ENCODE measurements at regions not wholly inside any gene's neighbourhood (a gene's known extent, or its start where the extent isn't known, plus 50 kb on each side); places are given as distances from the start of the nearest gene placed in this dataset.

DNA sequence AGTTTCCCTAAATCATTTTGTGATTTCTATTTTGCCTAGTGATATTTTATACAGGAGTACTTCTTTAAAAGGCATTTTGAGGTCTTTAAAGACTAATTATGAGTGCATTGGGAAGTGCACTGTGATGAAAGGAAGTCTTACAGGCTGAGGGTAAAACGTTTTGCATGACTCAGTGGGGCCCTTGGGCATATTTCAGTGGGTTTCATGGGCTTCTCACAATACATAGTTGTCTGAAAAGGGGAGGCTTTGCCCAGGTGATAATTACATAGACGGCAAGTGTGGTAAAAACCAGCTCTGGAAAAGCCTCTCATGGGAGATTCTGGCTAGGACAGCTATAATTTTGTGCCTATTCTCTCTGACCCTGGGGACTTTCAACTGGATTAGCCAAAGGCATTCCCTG lies 387.2 kb downstream of the ARHGEF28 start:
- DNase-seq: no peak
- ATAC-seq: no peak
- intact Hi-C loops (cut with DNase I, micrococcal nuclease): no loop called here

DNA sequence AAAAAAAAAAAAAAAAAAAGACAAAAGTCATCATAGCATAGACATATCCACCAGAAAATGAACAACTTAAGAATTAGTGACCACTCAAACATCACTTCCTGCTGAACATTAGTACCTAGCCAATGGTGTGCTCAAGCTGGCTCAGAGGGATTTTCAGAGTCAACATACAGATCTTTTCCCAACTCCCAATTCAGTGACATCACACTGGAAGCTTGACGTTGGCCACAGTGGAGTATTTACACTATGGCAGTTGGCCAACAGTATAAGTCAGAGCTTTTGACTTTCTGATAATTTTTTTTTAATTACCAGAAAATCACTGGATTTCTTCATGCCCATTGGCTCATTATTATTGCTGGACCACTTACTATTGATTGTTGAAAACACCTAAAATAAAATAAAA lies 383.5 kb downstream of the ARHGEF28 start:
- intact Hi-C loops (cut with DNase I, micrococcal nuclease): no loop called here
- DNase-seq (no peak), ATAC-seq (no peak)

DNA sequence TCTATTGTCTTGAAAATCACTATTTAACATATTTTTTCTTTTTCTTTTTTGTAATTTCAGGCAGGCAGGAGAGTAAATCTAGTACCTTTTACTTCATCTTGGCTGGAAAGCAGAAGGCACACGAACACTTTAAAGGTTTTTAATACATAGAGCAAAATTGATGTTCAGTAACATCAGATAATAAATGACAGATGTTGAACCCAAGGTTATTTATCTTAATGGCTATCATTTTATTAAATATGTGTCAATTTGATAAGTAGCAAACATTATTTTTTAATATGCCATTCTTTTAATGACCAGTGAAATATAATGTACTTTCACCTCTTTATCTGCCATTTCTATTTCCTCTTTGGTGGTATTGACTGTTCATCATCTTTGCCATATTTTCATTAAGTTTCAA lies 381.2 kb downstream of the ARHGEF28 start:
- intact Hi-C loops (cut with DNase I, micrococcal nuclease): no loop called here
- ATAC-seq: no peak
- no peak for DNase-seq

DNA sequence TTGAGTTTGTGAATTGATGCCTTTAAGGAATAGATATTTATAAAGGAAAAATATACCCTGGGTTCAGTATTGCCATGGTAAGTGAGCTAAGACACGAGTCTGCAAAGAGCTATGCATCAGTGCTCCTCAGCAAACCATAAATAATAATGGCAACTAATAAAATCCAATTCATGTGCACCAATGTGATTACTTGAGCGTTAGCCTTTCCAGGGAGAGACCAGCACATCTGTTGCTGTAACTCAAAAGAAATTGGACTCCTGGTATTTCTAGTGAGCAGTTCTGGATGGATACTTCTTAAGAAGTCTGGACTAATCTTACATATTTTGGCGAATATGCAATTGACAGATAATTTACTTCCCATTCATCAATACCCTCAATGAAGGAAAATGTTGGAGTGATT lies 373.3 kb downstream of the ARHGEF28 start:
- DNase-seq (no peak), ATAC-seq (no peak)
- intact Hi-C loops (cut with DNase I, micrococcal nuclease): no loop called here

DNA sequence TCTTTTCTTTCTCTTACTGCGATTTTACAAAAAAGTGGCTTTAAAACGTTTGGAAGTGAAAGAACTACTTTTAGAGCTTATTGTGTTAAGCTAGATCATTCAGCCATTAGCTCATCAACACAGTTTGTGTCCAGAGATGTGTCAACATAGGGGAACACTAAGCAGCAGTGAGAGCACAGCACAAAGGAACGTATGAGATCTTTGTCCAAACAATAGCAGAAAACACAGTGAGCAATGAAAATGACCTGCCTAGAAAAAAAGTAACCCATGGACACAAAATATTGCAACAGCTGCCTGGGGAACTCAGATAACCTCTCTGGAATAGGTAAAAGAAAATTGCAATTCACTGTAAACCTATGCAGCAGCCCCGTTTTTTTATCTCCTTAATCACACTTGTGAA lies 372.5 kb downstream of the ARHGEF28 start:
- DNase-seq: no peak
- intact Hi-C loops (cut with DNase I, micrococcal nuclease): no loop called here
- ATAC-seq: no peak

DNA sequence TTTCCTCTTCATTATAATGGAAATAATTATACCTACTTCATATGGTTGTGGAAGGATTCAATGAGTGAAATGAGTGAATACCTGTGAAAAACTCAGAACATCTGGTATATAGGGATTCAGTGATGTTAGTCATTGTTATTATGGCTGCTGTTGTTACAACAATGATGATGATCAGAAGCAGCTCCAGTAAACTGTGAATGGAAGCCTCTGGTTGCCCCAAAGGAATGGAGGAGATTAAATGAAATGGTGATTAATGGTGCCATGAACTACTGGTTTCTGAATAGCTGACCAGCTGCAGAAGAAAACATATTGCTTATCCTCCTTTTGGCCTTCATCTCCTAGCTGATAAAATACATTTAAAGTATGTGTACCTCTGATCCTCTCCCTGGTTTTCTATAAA lies 372.0 kb downstream of the ARHGEF28 start:
- no peak for DNase-seq
- intact Hi-C loops (cut with DNase I, micrococcal nuclease): no loop called here
- no peak for ATAC-seq

DNA sequence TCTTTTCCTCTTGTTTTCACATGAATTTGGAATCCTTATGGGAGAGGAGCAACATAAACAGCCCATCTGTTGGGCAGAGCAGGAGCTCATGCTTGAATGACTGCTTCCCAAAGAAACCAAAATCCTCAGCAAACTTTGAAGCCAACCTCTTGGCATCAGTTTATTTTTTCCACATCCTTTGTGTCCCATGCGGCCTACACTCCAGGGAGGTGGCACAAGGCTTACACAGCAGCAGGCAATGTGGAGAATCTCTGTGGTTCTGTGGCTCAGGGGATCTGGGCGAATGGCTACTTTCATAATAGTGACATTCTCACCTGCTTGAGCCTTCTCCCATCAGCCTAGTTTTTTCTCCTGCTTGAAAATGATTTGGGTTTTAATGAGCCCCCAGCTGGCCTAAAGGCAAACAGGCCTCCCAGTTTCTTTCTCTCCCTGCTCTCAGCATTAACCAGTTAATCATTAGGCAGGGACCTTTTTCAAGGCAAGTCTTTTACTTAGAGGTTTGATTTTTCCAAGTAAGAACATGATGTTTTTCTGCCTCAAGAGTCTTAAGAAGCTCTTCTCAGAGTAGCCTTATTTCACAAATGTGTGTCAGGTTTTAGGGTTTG lies 370.3 kb downstream of the ARHGEF28 start:
- intact Hi-C loops (cut with DNase I, micrococcal nuclease): no loop called here
- DNase-seq: no peak
- ATAC-seq: no peak

DNA sequence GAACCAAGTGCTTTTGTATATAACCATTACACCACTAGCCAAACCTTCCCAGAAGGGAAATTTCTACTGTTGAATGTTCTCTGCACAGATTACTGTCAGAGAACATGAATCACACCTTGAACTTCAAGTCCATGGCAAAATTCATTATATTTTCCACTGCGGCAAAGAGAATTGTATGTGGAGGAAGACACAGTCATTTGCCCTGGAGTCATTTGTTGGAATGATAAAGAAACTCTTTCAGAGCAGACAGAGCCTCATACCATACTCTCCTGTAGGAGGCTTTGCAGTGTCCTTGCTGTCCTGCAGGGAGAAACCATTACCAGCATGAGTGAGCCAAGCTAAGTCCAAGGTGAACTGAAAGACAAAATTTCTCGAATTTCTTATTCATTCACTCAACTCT lies 369.0 kb downstream of the ARHGEF28 start:
- DNase-seq: no peak
- ATAC-seq: no peak
- intact Hi-C loops (cut with DNase I, micrococcal nuclease): no loop called here

Data from left colon (tissue), 2 donors.